ENCODE measurements at regions not wholly inside any gene's neighbourhood (a gene's known extent, or its start where the extent isn't known, plus 50 kb on each side); places are given as distances from the start of the nearest gene placed in this dataset.
"Not testable (repeated sequence)": the region's sequence is repeated elsewhere in the genome, so short reads cannot be mapped to it uniquely, and the experiment has no call there.

DNA sequence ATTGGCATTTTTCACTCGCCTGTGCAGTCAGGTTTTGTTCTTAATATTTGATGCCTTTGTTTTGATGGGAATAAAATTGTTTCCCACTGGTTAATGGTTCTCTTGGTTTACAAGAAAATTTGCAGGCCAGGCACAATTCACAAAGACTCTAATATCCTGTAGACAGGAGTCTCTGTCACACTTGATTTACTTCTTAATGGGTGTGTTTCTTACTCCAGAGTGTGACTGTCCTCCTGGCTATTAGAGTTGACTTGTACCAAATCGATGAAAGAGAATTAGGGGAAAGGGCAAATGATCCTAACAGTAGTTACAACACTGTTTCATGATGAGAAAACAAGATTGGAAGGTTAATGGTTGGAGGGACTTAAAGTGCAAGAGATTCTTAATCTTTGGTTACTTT is 142.8 kb upstream of the SV2C start:
- DNase-seq, result no peak

GRCh38 chr5:75935572-75935971 is 147.6 kb upstream of the SV2C start:
- DNase-seq, result no peak

- DNase-seq, result no peak
Measured at GRCh38 chr5:75933489-75933888, 149.7 kb upstream of the SV2C start.

DNA sequence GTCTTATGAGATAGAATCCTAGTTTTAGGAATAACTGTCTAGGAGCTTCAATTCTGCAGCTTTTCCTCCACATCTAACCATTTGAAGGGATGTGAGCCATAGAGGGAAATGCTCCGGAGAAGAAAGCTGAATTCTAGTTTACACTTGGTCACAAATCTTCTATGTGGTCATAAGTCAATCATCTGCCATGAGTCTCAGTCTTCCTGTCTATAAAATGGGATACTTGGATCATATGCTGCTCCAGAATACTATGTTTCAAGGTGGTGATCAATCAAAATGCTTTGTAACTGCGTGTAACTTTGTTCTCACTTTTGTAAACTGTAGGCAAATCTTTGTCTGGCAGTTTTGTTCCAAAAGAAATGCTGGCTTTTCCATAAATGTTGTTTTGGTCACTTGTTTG is 152.0 kb upstream of the SV2C start:
- no peak for DNase-seq

- no peak for DNase-seq
Measured at GRCh38 chr5:75928992-75929391, 154.2 kb upstream of the SV2C start.

GRCh38 chr5:75922480-75922879 is 160.7 kb upstream of the SV2C start:
- DNase-seq, result no peak

DNA sequence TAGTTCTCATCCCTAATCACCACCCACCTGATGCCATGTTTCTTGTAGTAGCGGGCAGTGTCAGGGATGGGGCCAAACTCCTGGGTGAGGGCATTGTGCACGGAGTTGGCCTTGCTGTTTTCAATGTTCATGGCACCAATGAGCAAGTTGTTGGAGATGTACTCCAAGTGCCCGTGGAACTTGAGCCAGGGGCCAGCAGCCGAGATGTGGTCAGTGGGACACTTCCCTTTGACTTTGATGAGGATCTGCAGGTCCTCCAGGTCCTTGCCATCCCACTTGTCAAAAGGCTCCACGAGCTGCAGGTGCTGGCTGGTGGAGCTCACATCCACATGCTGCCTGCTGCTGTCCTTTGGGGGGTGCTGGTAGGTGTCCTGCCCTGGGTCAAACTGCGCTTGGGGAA is 162.2 kb upstream of the SV2C start:
- no peak for DNase-seq

GRCh38 chr5:75916144-75916543 is 167.0 kb upstream of the SV2C start:
- DNase-seq, result no peak

DNA sequence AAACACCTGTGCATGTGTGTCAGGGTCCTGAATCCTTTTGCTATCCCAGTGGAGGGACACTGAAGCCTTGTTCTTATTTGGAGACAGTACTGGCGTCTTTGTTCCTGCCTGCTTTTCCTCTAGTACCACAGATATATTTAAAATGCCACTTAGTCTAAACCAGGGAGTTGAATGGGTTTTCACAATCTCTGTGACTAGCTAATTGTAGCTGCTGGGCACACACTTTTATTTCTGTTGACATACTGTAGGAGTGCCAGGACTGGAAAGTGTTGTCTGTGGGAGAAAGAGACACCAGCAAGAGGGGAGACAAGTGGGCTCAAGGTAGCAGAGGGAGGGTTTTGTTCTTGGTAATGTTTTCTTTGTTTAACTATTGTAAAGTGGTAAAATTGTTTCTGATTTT is 174.0 kb upstream of the SV2C start:
- no peak for DNase-seq

DNA sequence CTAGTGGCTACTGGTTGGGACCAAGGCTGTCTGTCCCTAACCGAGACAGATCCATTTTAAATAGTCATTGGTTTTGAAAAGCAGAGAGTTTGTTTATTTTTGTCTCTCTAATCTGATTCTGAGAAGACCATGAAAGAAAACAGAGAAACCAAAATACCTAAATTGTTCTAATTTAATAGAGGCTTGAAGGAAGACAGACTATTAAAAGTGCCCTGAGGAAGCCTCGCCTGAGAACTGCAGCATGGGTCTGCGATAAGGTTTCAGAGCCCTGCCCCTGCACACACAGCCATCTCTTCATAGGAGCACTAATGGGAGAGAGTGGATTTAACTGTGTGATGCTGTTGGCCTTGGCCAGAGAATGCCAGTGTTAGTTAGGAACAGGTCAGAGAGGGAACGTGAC is 175.5 kb upstream of the SV2C start:
- DNase-seq, result no peak

GRCh38 chr5:75894482-75894881 is 177.2 kb upstream of the POC5 start:
- DNase-seq, result no peak

DNA sequence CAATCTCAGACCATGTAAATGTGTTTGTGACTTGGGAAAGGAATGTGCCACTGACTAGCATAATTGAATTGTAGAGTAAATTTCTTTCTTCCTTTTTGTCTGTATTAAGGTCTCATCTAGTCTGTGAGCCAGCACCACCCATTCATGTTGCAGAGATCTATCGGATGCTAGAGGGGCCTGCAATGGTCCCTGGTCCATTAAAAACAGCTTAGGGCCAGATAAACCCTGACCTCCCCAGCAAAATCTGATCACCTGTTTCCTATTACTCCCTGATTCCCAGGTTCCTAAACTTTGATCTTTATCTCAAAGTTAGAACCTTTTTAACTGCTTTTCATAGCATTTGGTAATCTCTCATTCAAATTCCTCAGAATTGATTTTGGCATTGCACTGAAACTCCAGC is 174.5 kb upstream of the POC5 start:
- no peak for DNase-seq

GRCh38 chr5:75891020-75891419 is 173.8 kb upstream of the POC5 start:
- DNase-seq, result no peak

DNA sequence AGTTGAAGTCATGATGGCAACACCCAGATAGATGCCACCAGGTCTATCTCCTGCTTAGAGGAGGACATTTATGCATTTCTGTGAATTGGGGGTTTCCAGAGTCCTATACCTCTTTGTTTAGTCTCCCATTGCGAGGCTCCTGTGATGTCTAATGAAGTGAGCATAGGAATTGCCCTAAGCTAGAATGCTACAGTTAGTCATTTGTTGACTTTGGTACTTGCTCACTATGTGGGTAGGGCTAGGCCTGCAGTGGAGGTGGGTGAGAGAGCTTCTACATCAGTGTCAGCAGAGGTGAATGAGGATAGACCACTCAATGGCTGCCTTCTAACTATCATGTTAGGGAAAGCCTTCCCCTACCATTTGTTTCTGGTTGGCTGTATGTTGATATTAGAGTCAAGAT is 173.3 kb upstream of the POC5 start:
- no peak for DNase-seq

DNA sequence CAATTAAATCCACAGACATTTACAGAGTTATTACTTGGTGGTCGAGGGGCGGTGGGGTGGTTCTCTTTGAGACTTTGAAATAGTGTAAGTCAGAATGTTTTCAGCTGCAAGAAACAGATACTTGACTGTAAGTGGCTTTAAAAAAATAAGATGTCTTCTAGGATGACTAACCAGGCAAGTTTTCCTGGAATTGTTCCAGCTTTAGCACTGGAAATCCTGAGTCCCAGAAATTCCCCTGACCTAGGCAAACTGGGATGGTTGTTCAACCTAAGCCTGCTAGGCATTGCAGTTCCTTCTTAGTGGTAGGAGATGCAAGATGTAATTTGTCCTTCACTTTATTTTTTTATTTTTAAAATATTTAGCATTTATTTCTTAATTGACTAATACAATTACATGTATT is 169.5 kb upstream of the POC5 start:
- DNase-seq, result peak; percentile 1

DNA sequence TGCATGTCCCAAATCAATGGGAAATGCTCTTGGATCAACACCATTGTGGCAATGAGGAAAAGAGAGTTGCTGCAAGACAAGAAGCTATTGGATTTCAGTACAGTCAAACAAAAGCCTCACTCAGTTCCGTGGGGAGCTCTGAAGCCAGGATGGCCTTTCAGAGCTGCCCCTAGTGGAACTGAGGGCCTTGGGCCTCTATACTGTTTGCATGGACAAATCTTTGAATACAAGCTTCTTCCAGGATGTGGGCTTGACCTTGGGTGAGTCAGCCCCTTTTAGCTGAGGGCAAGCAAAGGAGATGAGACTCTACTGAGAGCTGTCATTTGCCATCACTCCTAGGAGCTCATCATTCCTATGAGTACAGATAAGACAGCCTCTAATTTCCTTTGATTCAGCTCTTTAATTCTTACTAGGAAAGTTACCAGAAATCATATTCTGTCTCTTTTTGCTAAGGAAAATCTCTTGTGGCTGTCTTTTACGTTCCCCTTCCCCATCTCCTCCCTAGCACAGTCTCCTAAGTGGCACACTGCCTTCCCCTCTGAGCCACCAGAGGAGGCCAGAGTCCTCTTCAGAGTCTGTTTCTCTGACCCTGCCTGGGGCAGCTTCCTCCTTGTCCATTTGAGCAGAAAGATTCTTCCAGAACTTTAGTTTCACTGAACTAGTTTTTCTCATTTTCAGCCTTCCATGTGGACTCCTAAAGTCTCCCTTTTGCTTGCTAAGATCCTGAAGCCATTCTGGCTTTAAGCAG is 168.8 kb upstream of the POC5 start:
- no peak for DNase-seq

GRCh38 chr5:75885321-75885720 is 168.1 kb upstream of the POC5 start:
- no peak for DNase-seq

DNA sequence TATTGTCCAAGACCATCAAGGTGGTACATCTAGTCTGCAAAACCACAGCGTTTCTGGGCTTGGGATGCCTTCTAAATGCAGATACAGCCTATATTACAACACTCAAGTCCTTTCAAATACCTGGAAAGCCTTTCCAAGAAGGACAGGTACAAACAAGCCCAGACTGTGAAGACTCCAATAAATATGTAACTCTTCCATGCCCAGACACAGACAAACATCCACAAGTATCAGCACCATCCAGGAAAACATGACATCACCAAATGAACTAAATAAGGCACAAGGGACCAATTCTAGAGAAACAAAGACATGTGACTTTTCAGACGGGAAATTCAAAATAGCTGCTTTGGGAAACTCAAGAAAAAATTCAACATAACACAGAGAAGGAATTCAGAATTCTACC is 152.7 kb upstream of the POC5 start:
- DNase-seq, result no peak

- DNase-seq, result no peak
Measured at GRCh38 chr5:75862872-75863271, 145.6 kb upstream of the POC5 start.

GRCh38 chr5:75859621-75860020 is 142.4 kb upstream of the POC5 start:
- not testable (repeated sequence) for DNase-seq

GRCh38 chr5:75856056-75856455 is 138.8 kb upstream of the POC5 start:
- no peak for DNase-seq

DNA sequence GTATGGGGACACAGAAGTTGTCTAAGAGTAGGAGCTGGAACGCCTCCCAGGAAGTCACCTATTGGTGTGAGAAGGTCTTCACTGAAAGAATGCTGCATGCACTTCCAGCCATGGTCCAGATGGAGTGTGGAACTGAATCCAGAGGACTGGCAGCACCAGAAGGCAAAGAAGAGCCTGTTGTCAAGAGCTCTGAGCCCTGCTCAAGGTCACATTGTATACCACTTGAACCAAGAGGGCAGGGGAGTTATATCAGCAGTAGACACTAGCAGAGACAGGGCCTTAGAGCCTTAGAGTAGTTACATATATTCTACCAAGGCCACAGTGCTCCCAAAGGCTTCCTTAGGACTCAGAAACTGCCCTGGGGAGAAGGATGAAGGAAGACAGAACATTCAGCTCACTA is 130.8 kb upstream of the POC5 start:
- DNase-seq, result no peak

GRCh38 chr5:75847561-75848021 is 130.4 kb upstream of the POC5 start:
- DNase-seq, result no peak

DNA sequence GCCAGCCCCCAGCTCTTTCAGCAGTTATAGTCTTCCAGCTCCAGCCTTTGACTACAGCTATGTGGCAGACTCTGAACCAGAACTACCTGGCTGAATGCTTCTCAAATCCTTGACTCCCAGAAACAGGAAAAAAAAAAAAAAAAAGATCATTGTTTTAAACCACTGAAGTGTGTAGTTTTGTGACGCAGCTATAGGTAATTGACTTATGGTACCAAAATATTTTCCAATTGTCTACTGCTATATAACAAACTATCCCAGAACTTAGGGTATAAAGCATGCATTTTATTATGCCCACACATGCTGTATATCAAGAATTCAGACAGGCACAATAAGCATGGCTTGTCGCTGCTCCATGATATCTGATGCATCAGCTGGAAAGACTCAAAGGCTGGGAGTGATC is 127.1 kb upstream of the POC5 start:
- no peak for DNase-seq

DNA sequence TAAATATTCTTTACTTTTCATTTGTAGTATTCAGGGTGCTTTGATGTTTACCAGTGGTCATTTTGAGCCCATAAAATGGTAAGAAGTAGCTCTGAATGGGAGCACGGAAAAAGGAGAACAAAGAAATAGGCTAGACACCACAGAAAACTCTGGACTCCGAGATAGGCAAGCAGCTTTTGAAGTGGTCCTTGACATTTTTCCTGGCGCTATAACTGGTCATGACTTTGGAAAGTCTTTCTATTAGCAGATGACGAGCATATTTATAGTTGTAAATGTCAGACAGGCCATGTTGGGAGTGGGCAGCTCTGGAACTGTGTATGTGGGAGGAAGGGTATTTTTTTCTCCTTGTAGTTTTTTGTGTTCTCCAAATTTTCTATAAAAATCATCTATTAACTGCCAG is 126.1 kb upstream of the POC5 start:
- DNase-seq, result no peak
